Sigmoid colon (tissue), 6 donors: ENCODE measurements at regions not wholly inside any gene's neighbourhood (a gene's known extent, or its start where the extent isn't known, plus 50 kb on each side); places are given as distances from the start of the nearest gene placed in this dataset.

Experiments used
- DNase-seq: peaks from one replicate; pipeline ENCODE4 v3.0.0-alpha.2; 2019
- H3K27ac ChIP-seq, 4 donors: fragments of 200-600 bp; sonication (generic); one replicate each; pipeline ENCODE4 v1.5.1; 2016 to 2019; ENCODE audit warnings: mild to moderate bottlenecking in 1 of 4
- H3K27me3 ChIP-seq, 3 donors: fragments of 200-600 bp; sonication (generic); one replicate each; pipeline ENCODE4 v1.5.1; 2019; ENCODE audit warnings: mild to moderate bottlenecking in 1 of 3
- H3K36me3 ChIP-seq, 4 donors: fragments of 200-600 bp; sonication (generic); one replicate each; pipeline ENCODE4 v1.5.1; 2016 to 2019
- H3K4me1 ChIP-seq, 4 donors: fragments of 200-600 bp; sonication (generic); one replicate each; pipeline ENCODE4 v1.5.1; 2017 to 2019
- H3K4me3 ChIP-seq, 4 donors: fragments of 200-600 bp; sonication (generic); one replicate each; pipeline ENCODE4 v1.5.1; 2017 to 2019; ENCODE audit warnings: mild to moderate bottlenecking in 2 of 4, moderate library complexity in 1 of 4
- H3K9me3 ChIP-seq, 4 donors: fragments of 200-600 bp in 3 of 4; sonication (generic) in 3 of 4; one replicate each; pipeline versions ENCODE4 v1.5.1 to v1.6.1; 2013 to 2019
- EP300 ChIP-seq, 4 donors: sonication (generic); formaldehyde crosslinking; IDR thresholded peaks; one replicate each; pipeline ENCODE4 v1.6.1; 2017; ENCODE audit warnings: antibody characterized with exemption in 4 of 4
- POLR2A ChIP-seq, 2 donors: fragments of 450-650 bp; IDR thresholded peaks; one replicate each; pipeline ENCODE4 v1.6.1; 2016; ENCODE audit warnings: antibody characterized with exemption in 2 of 2, mild to moderate bottlenecking in 2 of 2, moderate library complexity in 2 of 2
- POLR2AphosphoS5 ChIP-seq, 4 donors: sonication (generic); formaldehyde crosslinking; IDR thresholded peaks; one replicate each; pipeline ENCODE4 v1.6.1; 2017; ENCODE audit warnings: antibody characterized with exemption in 4 of 4
- WGBS, 2 donors: extraction: QIAGEN DNeasy Blood & Tissue Kit; methylation state at CpG; one replicate each; pipeline ENCODE4 v1.1.7; 2013; 5-methylcytosine and 5-hydroxymethylcytosine counted together
- intact Hi-C: fragments of 100-400 bp; cut with DNase I; formaldehyde crosslinking; loops from one replicate; pipeline ENCODE4 v1.15.1; 2023
- TF ChIP-seq, protein P1 (sequence below), 4 experiments: fragments of 450-650 bp in 3 of 4; fragments of 200-600 bp in 1 of 4; IDR thresholded peaks; one replicate each; pipeline ENCODE4 v1.5.1; 2016 to 2019; ENCODE audit warnings: antibody characterized with exemption in 4 of 4, mild to moderate bottlenecking in 3 of 4, moderate library complexity in 2 of 4
- donor health status: healthy with polysubstance abuse.
- donor health status: healthy.

DNA sequence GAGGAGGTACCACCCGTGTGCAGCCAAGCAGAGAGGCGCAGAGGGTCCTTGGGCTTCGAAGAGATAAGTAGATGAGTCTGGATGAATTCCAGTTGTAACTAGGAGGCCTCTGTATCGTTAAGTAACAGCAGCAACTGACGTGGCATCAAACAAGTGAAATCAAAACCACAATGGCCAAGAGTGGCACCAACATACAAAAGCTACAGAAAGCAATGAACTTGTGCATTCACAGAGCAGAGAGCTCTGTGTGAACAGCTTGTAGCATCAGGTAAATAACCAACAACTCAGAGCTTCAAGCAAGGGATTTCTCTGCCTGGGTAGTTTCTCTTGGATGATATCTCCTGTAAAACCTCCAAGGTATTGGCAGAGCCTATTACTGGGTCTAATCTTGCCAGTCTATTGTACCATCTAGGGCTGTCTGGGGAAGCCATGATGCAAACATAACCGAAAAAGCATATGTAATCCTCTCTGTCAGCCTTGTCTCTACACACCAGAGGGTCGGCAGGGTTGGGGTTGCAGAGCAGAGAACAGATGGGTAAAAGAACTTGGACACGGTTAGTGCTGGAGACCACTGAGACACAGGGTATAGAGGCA, 83.1 kb upstream of the USP47 start:
- Histone ChIP-seq H3K36me3 (no peaks in the 10 kb centered on the region), H3K4me3 (no peak overlapping the region), H3K4me1 (no peaks in the 10 kb centered on the region), H3K9me3 (no peaks in the 10 kb centered on the region), H3K27ac (no peak overlapping the region), H3K27me3 (no peaks in the 10 kb centered on the region)
- TF ChIP-seq, protein P1, sequence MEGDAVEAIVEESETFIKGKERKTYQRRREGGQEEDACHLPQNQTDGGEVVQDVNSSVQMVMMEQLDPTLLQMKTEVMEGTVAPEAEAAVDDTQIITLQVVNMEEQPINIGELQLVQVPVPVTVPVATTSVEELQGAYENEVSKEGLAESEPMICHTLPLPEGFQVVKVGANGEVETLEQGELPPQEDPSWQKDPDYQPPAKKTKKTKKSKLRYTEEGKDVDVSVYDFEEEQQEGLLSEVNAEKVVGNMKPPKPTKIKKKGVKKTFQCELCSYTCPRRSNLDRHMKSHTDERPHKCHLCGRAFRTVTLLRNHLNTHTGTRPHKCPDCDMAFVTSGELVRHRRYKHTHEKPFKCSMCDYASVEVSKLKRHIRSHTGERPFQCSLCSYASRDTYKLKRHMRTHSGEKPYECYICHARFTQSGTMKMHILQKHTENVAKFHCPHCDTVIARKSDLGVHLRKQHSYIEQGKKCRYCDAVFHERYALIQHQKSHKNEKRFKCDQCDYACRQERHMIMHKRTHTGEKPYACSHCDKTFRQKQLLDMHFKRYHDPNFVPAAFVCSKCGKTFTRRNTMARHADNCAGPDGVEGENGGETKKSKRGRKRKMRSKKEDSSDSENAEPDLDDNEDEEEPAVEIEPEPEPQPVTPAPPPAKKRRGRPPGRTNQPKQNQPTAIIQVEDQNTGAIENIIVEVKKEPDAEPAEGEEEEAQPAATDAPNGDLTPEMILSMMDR (IDR thresholded peaks at IDR 0.05), result no peak
- TF ChIP-seq POLR2AphosphoS5 (IDR thresholded peaks at IDR 0.05) (no peak), POLR2A (IDR thresholded peaks at IDR 0.05) (no peak), EP300 (IDR thresholded peaks at IDR 0.05) (no peak)
- intact Hi-C loops, result no loop called here
- 85 to 87% methylated on average over 8 of the region's 8 CpGs for WGBS, 2 donors
- DNase-seq, result no peak

DNA sequence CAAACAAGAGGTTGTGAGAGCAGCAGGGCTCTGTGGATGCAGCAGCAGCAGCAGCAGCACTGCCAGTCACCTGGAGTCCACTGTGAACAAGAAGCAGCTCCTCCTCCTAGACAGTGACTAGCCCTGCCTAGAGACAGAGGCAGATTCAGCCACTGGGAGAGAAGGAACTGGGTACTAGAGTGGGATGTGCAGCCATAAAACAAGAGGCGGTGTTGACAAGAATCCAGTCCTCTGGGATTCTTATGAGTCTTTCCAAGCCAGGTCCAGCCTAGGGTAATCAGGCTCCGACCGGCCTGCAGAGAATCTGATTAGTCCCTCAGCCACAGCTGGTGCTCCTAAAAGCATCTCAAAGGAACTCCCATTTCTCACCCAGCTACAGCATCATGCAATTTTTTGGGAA, 83.9 kb upstream of the USP47 start:
- intact Hi-C loops, result no loop called here
- WGBS, 2 donors, result 83 to 87% methylated on average over 3 of the region's 3 CpGs
- Histone ChIP-seq H3K27me3 (no peaks in the 10 kb centered on the region), H3K4me3 (no peak overlapping the region), H3K4me1 (no peaks in the 10 kb centered on the region), H3K27ac (no peak overlapping the region), H3K36me3 (no peaks in the 10 kb centered on the region), H3K9me3 (no peaks in the 10 kb centered on the region)
- no peak for DNase-seq
- TF ChIP-seq POLR2A (IDR thresholded peaks at IDR 0.05), result no peak
- TF ChIP-seq, protein P1 (IDR thresholded peaks at IDR 0.05), result no peak
- TF ChIP-seq POLR2AphosphoS5 (IDR thresholded peaks at IDR 0.05), result no peak
- no peak for TF ChIP-seq EP300 (IDR thresholded peaks at IDR 0.05)

DNA sequence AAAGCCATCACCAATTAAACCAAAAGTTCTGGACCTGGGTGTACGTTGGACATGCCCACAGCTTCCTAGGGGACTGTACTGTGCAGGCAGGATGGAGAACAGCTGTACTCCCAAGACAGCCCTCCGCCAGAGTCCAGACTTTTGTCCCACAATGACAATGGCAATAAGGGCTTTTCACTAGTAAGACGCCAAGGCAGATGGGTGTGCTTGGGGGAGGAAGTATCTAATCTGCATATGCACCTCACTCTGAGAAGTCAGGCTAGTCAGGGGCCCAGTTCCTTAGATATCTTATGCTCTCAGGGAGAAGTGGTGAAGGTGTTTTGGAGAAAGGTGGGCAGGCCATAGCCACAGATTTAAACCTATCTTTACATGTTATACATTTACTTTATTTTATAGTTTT, 85.1 kb upstream of the USP47 start:
- Histone ChIP-seq H3K27me3 (no peaks in the 10 kb centered on the region), H3K9me3 (no peaks in the 10 kb centered on the region), H3K36me3 (no peaks in the 10 kb centered on the region), H3K4me1 (no peaks in the 10 kb centered on the region), H3K4me3 (no peak overlapping the region), H3K27ac (no peak overlapping the region)
- no peak for DNase-seq
- no peak for TF ChIP-seq POLR2A (IDR thresholded peaks at IDR 0.05)
- 74 to 79% methylated on average over 3 of the region's 3 CpGs for WGBS, 2 donors
- intact Hi-C loops, result no loop called here

DNA sequence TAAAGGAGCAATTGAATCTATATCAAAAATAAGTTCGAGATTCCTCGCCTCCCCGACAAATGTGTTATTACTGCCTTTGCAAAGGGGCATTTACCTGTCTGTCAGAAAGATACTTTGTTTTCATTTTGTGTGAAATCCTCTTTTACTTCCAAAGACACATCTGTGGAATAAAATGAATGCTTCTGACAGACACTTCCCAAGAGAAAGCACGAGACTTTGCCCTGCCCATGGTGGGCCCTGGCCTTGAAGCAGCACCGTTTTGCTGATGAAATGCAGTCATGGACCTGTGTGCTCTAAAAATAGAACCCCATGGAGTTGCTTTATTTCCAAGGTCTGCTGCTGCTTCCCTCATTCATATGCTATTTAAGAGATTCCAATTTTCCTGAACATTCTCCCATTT, 85.9 kb upstream of the USP47 start:
- Histone ChIP-seq H3K4me1 (no peaks in the 10 kb centered on the region), H3K27ac (no peak overlapping the region), H3K27me3 (no peaks in the 10 kb centered on the region), H3K36me3 (no peaks in the 10 kb centered on the region), H3K9me3 (no peaks in the 10 kb centered on the region), H3K4me3 (no peak overlapping the region)
- intact Hi-C loops, result no loop called here
- 79 to 86% methylated on average over 5 of the region's 5 CpGs for WGBS, 2 donors
- no peak for TF ChIP-seq POLR2A (IDR thresholded peaks at IDR 0.05)
- TF ChIP-seq, protein P1 (IDR thresholded peaks at IDR 0.05), result no peak
- TF ChIP-seq POLR2AphosphoS5 (IDR thresholded peaks at IDR 0.05), result no peak
- DNase-seq, result no peak

DNA sequence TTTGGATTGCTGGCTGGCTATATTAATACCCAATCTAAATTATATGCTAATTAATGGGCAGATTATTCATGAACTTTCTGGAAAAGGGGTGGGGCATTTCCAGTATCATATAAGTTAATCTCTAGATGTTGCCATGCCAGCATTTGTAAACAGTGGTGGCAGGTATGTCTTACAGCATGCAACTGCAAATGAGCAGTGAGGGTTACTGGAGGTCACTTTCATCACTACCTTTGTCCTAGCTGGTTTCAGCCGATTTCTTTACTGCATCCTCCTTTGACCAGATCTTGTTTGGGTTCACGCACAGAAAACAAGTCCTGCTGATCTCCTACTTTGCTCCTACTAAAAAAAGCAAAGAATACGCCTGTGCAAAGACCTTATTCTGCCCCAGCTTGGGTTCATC, 89.1 kb upstream of the USP47 start:
- no peak for DNase-seq
- Histone ChIP-seq H3K27me3 (no peaks in the 10 kb centered on the region), H3K36me3 (no peaks in the 10 kb centered on the region), H3K9me3 (no peaks in the 10 kb centered on the region), H3K4me1 (no peaks in the 10 kb centered on the region), H3K27ac (no peak overlapping the region), H3K4me3 (no peak overlapping the region)
- TF ChIP-seq EP300 (IDR thresholded peaks at IDR 0.05), result no peak
- TF ChIP-seq POLR2AphosphoS5 (IDR thresholded peaks at IDR 0.05), result no peak
- TF ChIP-seq POLR2A (IDR thresholded peaks at IDR 0.05), result no peak
- TF ChIP-seq, protein P1 (IDR thresholded peaks at IDR 0.05), result no peak
- 54 to 74% methylated on average over 3 of the region's 3 CpGs for WGBS, 2 donors
- intact Hi-C loops, result no loop called here
